B cell (primary cell): ENCODE measurements at regions not wholly inside any gene's neighbourhood (a gene's known extent, or its start where the extent isn't known, plus 50 kb on each side); places are given as distances from the start of the nearest gene placed in this dataset.

ENCODE experiments used
- ATAC-seq: fragments of 200-7000 bp; cut with Tn5 transposase; one replicate; pipeline ENCODE4 v1.10.0; 2021; ENCODE audit warnings: low read depth, mild to moderate bottlenecking, moderate number of reproducible peaks, moderate library complexity
- CTCF ChIA-PET: fragments of 350-600 bp; sonication (Branson Sonifier 250); formaldehyde crosslinking; loops from one replicate; lab custom pipeline; 2021; ENCODE audit warnings: antibody characterized with exemption, inconsistent platforms; lab: Charles Lee
- POLR2A ChIA-PET: fragments of 350-600 bp; sonication (Branson Sonifier 250); formaldehyde crosslinking; loops from one replicate; lab custom pipeline; 2021; ENCODE audit warnings: antibody characterized with exemption; lab: Charles Lee
- DNase-seq: peaks from one replicate; pipeline ENCODE4 v3.0.0; 2013
- H2AFZ ChIP-seq: 2 replicates; pipeline ENCODE4 v1.6.1; 2012; ENCODE audit warnings: mild to moderate bottlenecking, low read depth, low read length; ENCODE audit not compliant: insufficient read depth, poor library complexity, severe bottlenecking
- H3K27ac ChIP-seq, 2 donors: 1 replicate in 1 of 2; 2 replicates in 1 of 2; pipeline ENCODE4 v1.5.1; 2012 to 2013; ENCODE audit warnings: low read length in 2 of 2, mild to moderate bottlenecking in 2 of 2, moderate library complexity in 1 of 2
- H3K27me3 ChIP-seq, 4 experiments: fragments of 200-600 bp in 1 of 4; sonication (generic) in 1 of 4; replicated peaks in 1 of 4; 1 replicate in 2 of 4; 2 replicates in 2 of 4; pipeline versions ENCODE4 v1.6.1 to v1.7.0; 2013 to 2016; ENCODE audit warnings: low read length in 3 of 4, mild to moderate bottlenecking in 2 of 4, mixed read lengths in 1 of 4, moderate library complexity in 1 of 4; ENCODE audit not compliant: insufficient read depth in 4 of 4, control insufficient read depth in 3 of 4; ENCODE audit errors: control extremely low read depth in 1 of 4
- H3K36me3 ChIP-seq, 2 experiments: replicated peaks in 1 of 2; 1 replicate in 1 of 2; 2 replicates in 1 of 2; pipeline versions ENCODE4 v1.6.1 to v1.7.1; 2013; ENCODE audit warnings: low read length in 1 of 2; ENCODE audit not compliant: insufficient read depth in 2 of 2, control insufficient read depth in 1 of 2; ENCODE audit errors: control extremely low read depth in 1 of 2, extremely low read depth in 1 of 2
- H3K4me1 ChIP-seq, 2 donors: fragments of 200-600 bp in 1 of 2; sonication (generic) in 1 of 2; 1 replicate in 1 of 2; 2 replicates in 1 of 2; pipeline versions ENCODE4 v1.5.1 to v1.6.1; 2013 to 2017; ENCODE audit warnings: low read length in 2 of 2; ENCODE audit not compliant: control insufficient read depth in 2 of 2, insufficient read depth in 2 of 2
- H3K4me2 ChIP-seq: replicated peaks from 2 replicates; pipeline ENCODE3; 2012; ENCODE audit warnings: mild to moderate bottlenecking, low read depth, low read length; ENCODE audit not compliant: poor library complexity, severe bottlenecking
- H3K4me3 ChIP-seq, 5 experiments: fragments of 200-600 bp in 1 of 5; sonication (generic) in 1 of 5; 1 replicate in 3 of 5; 2 replicates in 2 of 5; pipeline versions ENCODE4 v1.5.1 to v1.7.0; 2011 to 2016; ENCODE audit warnings: low read length in 4 of 5, mild to moderate bottlenecking in 4 of 5, low read depth in 2 of 5, control low read depth in 1 of 5, moderate library complexity in 1 of 5; ENCODE audit not compliant: insufficient read depth in 1 of 5; ENCODE audit errors: control extremely low read depth in 1 of 5, extremely low read depth in 1 of 5
- H3K79me2 ChIP-seq: fragments of 200-600 bp; sonication (generic); one replicate; pipeline ENCODE4 v1.6.0; 2016; ENCODE audit warnings: low read length; ENCODE audit not compliant: control insufficient read depth, insufficient read depth
- H3K9ac ChIP-seq: fragments of 200-600 bp; sonication (generic); 2 replicates; pipeline ENCODE4 v1.6.1; 2017; ENCODE audit warnings: mild to moderate bottlenecking, low read length, moderate library complexity
- H3K9me3 ChIP-seq, 3 donors: one replicate each; pipeline versions ENCODE4 v1.6.1 to v1.7.1; 2013; ENCODE audit warnings: low read length in 2 of 3; ENCODE audit not compliant: control insufficient read depth in 2 of 3, insufficient read depth in 1 of 3; ENCODE audit errors: control extremely low read depth in 1 of 3
- H4K20me1 ChIP-seq: 2 replicates; pipeline ENCODE4 v1.6.0; 2012; ENCODE audit warnings: mild to moderate bottlenecking, low read length; ENCODE audit not compliant: insufficient read depth, control insufficient read depth, poor library complexity, severe bottlenecking
- H3K27ac Mint-ChIP-seq: one replicate; pipeline ENCODE4 v1.8.0; 2021; ENCODE audit warnings: mixed read lengths
- H3K27me3 Mint-ChIP-seq: one replicate; pipeline ENCODE4 v1.8.0; 2021; ENCODE audit warnings: mixed read lengths
- H3K4me1 Mint-ChIP-seq: one replicate; pipeline ENCODE4 v1.8.0; 2021; ENCODE audit warnings: mixed read lengths
- H3K4me3 Mint-ChIP-seq: one replicate; pipeline ENCODE4 v1.8.0; 2021; ENCODE audit warnings: mixed read lengths
- H3K9me3 Mint-ChIP-seq: one replicate; pipeline ENCODE4 v1.8.0; 2022; ENCODE audit warnings: mixed read lengths; ENCODE audit not compliant: insufficient read depth
- EZH2 ChIP-seq: IDR thresholded peaks from 2 replicates; pipeline ENCODE4 v1.6.1; 2012; ENCODE audit warnings: borderline replicate concordance, low read depth, mild to moderate bottlenecking, moderate library complexity, low read length; ENCODE audit not compliant: insufficient read depth, poor library complexity, severe bottlenecking
- WGBS: methylation state at CpG from one replicate; pipeline ENCODE4 v1.1.5; 2013; ENCODE audit warnings: missing lambda C conversion rate; ENCODE audit not compliant: insufficient coverage; 5-methylcytosine and 5-hydroxymethylcytosine counted together
- intact Hi-C: fragments of 100-400 bp; cut with micrococcal nuclease; formaldehyde crosslinking; loops from one replicate; pipeline ENCODE4 v1.10.0; 2022
- TF ChIP-seq, protein P1 (sequence below): fragments of 200-600 bp; IDR thresholded peaks from one replicate; pipeline ENCODE4 v1.8.0; 2022; ENCODE audit warnings: antibody characterized with exemption, mild to moderate bottlenecking

DNA sequence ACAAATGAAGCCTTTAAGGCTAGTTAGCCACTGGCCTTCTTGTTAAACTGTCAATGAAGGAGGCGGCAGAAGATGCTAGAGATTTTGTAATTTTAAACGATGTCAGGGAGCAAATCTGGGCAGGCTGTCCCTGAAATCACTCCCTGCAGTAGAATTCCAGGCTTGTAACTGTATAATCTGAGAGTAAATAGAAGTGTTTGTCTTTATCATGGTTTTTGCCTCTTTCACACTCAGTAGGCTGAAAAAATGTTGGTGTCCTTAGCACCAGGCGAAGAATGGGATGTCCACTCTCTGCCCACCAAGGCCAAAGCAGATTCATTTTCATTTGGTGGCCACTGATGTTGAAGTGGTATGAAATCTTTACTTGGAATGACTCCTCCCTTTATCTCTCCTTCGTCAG lies 136.9 kb upstream of the THSD7B start:
- Histone ChIP-seq H3K9ac (no peak overlapping the region), H3K4me1 (no peaks in the 10 kb centered on the region), H3K27me3 (no peaks in the 10 kb centered on the region), H3K36me3 (no peaks in the 10 kb centered on the region), H3K4me2 (no peak overlapping the region), H3K79me2 (no peaks in the 10 kb centered on the region), H3K4me3 (no peak overlapping the region), H3K27ac (no peak overlapping the region), H3K9me3 (no peaks in the 10 kb centered on the region), H2AFZ (no peak overlapping the region), H4K20me1 (no peaks in the 10 kb centered on the region)
- Mint-ChIP-seq H3K27me3 (peaks cover 17% of the 10 kb centered on the region), H3K27ac (no peak overlapping the region), H3K4me3 (no peak overlapping the region), H3K4me1 (no peaks in the 10 kb centered on the region), H3K9me3 (no peaks in the 10 kb centered on the region)
- TF ChIP-seq EZH2 = no peak
- TF ChIP-seq, protein P1, sequence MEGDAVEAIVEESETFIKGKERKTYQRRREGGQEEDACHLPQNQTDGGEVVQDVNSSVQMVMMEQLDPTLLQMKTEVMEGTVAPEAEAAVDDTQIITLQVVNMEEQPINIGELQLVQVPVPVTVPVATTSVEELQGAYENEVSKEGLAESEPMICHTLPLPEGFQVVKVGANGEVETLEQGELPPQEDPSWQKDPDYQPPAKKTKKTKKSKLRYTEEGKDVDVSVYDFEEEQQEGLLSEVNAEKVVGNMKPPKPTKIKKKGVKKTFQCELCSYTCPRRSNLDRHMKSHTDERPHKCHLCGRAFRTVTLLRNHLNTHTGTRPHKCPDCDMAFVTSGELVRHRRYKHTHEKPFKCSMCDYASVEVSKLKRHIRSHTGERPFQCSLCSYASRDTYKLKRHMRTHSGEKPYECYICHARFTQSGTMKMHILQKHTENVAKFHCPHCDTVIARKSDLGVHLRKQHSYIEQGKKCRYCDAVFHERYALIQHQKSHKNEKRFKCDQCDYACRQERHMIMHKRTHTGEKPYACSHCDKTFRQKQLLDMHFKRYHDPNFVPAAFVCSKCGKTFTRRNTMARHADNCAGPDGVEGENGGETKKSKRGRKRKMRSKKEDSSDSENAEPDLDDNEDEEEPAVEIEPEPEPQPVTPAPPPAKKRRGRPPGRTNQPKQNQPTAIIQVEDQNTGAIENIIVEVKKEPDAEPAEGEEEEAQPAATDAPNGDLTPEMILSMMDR = no peak
- ATAC-seq = no peak
- DNase-seq = no peak
- intact Hi-C loops = no loop called here
- ChIA-PET CTCF (no interaction called here), POLR2A (no interaction called here)
- WGBS = 100% methylated on average over 2 of the region's 4 CpGs

DNA sequence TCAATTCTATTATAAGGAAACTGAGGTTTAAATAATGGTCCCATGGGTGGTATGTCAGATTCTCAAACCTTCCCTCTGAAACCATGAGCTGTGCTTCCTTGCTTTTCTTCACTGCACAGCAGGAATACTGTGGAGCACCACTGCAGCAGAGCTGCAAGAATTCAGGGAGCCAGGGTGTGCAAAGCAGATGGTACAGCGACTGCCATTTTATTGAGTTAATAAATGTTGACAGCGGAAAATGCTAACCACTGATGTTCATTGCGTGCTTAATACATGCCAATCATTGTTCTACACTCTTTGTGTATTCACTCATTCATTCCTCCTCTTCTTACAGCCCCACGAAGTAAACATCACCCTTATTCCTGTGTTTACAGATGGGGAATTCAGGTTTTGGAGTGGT lies 152.2 kb upstream of the THSD7B start:
- Histone ChIP-seq H3K4me1 (no peaks in the 10 kb centered on the region), H3K9ac (no peak overlapping the region), H3K79me2 (no peaks in the 10 kb centered on the region), H3K27me3 (no peaks in the 10 kb centered on the region), H3K27ac (no peak overlapping the region), H4K20me1 (no peaks in the 10 kb centered on the region), H3K4me3 (no peak overlapping the region), H3K4me2 (no peak overlapping the region), H3K36me3 (no peaks in the 10 kb centered on the region), H3K9me3 (no peaks in the 10 kb centered on the region), H2AFZ (no peak overlapping the region)
- WGBS = 100% methylated on average over 1 of the region's 4 CpGs
- DNase-seq (no peak), ATAC-seq (no peak)
- TF ChIP-seq, protein P1 = no peak
- TF ChIP-seq EZH2 = no peak
- Mint-ChIP-seq H3K9me3 (no peaks in the 10 kb centered on the region), H3K27ac (no peak overlapping the region), H3K4me1 (no peaks in the 10 kb centered on the region), H3K27me3 (no peaks in the 10 kb centered on the region), H3K4me3 (no peak overlapping the region)
- CTCF ChIA-PET = no interaction called here
- intact Hi-C loops = no loop called here
- POLR2A ChIA-PET = no interaction called here
